ENCODE measurements at regions not wholly inside any gene's neighbourhood (a gene's known extent, or its start where the extent isn't known, plus 50 kb on each side); places are given as distances from the start of the nearest gene placed in this dataset.
"Not testable (repeated sequence)": the region's sequence is repeated elsewhere in the genome, so short reads cannot be mapped to it uniquely, and the experiment has no call there.

DNA sequence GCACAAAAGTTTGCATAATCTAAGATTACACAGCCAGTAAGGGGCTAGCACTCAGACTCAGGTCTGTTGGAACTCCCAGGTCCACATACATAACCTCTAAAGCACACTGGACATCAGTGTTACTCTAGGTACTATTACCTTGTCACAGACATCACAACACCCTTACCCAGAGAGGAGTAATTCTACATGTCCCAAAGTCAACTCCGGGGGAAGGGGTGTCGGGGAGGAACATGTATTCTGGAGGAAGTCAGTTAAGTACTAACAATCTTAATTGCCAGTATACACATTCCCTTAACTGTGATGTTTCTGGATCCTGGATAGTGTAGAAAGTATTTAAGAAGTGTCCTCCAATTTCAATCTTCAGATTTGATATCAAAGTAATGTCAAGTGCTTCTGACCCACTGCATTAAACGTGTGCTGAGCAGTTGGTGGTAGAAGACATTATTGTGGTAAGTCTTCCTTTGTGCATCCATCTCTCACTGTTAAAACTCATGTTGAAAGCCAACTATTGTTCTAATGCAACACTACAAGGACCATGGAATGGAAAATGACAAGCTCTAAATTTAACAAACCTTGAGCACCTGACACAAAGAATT lies 155.4 kb downstream of the CRPPA start:
- DNase-seq, result no peak

DNA sequence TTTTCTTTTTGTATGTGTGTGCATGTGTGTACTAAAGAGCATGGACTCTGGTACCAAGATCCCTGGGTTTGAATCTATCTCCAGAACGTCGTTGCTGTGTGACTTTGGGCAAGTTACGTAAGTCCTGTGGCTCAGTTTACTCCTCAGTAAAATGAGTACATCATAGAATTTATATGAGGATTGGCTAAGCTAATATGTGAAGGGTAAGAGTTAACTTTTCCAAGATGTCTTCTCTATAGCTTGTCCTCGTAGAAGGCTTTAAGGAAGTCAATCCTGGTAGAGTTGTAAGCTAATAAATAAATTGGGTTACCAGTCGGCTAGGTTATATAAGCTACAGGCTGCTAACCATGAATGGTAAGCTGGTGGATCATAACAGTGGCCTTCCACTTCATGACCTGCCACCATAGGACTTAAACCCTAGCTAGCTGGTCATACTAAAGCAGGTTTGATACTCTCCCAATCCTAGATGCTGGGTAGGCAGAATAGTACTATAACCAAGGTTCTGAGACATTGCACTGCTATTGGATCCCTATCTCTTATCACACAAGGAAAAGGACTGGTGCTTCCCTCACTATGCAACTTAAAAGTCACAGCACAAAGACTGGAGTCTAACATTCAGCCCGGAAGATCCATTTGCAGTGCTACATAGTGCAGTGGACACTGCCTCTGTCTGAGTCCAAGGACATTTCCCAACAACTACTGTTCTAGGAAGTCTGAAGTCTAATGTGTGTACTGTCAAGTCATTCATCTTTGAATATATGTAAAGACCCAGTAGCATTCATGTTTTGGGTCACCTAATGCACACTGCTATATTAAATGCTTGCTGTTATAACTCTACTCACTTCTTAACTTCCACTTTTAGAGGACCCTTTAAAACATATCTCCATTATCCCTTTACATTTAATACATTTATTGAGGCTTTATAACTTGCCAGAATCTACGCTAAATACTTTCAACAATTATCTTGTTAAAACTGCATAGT lies 156.2 kb downstream of the CRPPA start:
- DNase-seq, result no peak

DNA sequence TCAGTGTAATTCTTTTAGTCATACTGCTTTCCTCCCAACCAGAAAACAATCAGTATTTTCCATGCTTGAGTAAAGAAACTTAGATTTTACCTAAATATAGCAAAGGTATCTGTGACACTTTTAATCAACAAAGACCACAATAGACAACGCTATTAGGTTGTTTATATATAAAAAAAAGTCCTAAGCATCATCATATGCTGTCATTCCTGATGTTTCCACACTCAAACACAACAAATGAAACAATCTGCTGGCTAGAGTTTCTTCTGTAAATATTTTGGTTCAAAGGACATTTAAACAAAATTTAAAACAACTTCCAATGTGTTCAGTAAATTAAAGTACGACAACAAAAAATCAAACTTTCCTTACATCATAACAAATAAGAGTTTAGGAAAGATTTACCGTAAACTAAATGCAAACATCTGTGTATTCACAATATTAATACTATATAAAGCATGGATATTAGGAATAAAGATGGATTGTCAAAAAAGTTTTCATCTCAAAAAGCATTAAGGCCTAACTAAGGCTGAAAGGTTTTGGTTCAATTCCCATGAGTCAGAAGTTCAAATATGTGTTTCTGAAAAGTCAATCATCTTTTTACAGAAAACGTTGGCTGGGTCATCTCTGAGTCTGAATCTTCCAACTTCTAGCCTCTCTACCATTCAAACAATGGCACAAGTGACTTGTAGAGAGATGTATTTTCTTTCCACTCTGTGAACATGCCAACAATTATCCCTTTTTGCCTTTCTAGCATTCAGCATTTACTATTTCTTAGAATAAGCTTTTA lies 157.1 kb downstream of the CRPPA start:
- no peak for DNase-seq

DNA sequence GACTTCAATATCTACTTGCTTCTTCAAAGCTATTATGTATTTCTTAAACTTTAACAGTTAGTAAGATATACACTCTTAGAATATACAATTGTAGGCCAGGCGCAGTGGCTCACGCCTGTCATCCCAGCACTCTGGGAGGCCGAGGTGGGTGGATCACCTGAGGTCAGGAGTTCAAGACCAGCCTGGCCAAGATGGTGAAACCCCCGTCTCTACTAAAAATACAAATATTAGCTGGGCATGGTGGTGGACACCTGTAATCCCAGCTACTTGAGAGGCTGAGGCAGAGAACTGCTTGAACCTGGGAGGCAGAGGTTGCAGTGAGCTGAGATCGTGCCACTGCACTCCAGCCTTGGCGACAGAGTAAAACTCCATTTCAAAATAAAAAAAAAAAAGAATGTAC lies 158.0 kb downstream of the CRPPA start:
- not testable (repeated sequence) for DNase-seq

DNA sequence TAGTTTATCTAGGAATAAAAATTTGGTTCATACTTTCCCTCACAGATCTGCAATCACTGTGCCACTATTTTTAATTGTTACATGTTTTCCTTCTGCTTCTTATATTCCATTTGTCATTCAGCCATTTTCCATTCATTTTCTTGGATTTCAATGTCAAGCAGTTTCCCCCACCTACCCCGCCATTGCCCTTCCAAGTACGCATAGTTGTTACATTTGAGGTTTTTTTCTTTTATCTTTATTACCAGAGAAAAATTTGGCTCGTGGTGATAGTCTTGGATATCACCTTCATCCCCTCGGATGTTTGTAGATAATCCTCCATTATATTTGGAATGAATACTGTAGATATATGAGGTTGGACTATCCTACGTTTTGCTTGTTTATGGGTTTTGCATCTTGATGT lies 159.7 kb downstream of the CRPPA start:
- no peak for DNase-seq

DNA sequence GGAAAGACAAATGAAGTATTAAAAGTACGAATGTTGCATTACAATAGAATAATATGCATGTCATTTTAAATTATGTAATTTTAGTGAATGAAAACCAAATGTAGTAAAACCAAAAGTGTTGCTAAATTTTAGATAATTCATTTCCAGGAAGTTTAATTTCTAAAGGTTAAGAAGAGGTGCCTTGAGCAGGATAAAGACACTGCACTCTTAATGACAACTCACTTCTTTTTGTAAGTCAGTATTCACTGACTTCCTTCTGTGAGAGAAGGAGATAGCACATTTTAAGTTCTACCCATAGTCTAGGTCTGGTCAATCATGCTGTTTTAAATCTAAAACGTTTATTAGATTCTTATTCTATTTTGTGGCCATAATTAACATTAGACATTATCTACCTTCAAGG lies 160.2 kb downstream of the CRPPA start:
- DNase-seq, result no peak

DNA sequence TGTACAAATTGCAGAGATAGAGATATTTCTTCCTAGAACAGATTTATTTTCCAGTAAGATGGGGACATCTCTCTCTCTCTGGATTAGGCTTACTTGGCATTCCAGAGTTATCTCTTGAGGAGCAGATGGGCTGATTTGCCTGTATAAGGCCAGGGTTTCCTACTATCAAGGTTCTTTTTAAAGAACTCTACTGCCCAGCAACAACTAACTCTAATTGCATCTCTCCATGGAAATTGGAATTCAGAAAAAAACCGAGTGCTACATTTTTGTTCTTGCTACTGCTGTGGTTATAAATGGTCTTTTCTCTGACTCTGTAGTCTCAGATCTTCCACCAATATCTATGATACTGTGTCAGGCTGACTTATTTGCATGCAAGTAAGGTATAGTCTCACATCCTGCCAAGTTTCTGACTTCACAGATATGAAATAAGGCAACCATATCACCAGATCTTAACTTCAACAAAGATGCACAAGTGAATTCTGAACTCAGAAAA lies 161.1 kb downstream of the CRPPA start:
- no peak for DNase-seq

DNA sequence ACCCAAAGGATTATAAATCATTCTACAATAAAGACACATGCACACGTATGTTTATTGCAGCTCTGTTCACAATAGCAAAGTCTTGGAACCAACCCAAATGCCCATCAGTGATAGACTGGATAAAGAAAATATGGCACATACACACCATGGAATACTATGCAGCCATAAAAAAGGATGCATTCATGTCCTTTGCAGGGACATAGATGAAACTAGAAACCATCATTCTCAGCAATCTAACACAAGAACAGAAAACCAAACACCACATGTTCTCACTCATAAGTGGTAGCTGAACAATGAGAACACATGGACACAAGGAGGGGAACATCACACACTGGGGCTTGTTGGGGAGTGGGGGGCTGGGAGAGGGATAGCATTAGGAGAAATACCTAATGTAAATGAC lies 164.9 kb downstream of the CRPPA start:
- DNase-seq, result not testable (repeated sequence)

DNA sequence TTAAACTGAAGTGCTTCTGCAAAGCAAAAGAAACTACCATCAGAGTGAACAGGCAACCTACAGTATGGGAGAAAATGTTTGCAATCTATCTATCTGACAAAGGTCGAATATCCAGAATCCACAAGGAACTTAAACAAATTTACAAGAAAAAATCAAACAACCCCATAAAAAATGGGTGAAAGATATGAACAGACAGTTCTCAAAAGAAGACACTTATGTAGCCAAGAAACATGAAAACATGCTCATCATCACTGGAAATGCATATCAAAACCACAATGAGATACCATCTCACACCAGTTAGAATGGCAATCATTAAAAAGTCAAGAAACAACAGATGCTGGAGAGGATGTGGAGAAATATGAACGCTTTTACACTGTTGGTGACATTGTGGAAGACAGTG lies 165.4 kb downstream of the CRPPA start:
- DNase-seq, result not testable (repeated sequence)

DNA sequence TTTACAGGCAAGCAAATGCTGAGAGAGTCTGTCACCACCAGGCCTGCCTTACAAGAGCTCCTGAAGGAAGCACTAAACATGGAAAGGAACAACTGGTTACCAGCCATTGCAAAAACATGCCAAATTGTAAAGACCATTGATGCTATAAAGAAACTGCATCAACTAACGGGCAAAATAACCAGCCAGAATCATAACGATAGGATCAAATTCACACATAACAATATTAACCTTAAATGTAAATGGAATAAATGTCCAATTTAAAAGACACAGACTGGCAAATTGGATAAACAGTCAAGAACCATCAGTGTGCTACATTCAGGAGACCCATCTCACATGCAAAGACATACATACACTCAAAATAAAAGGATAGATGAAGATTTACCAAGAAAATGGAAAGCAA lies 170.7 kb downstream of the CRPPA start:
- not testable (repeated sequence) for DNase-seq

DNA sequence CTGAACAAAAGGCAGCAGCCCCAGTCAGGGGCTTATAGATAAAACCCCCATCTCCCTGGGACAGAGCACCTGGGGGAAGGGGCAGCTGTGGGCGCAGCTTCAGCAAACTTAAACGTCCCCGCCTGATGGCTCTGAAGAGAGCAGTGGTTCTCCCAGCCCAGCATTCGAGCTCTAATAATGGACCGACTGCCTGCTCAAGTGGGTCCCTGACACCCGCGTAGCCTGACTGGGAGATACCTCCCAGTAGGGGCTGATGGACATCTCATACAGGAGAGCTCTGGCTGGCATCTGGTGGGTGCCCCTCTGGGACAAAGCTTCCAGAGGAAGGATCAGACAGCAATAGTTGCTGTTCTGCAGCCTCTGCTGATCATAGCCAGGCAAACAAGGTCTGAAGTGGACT lies 172.1 kb downstream of the CRPPA start:
- DNase-seq, result not testable (repeated sequence)

DNA sequence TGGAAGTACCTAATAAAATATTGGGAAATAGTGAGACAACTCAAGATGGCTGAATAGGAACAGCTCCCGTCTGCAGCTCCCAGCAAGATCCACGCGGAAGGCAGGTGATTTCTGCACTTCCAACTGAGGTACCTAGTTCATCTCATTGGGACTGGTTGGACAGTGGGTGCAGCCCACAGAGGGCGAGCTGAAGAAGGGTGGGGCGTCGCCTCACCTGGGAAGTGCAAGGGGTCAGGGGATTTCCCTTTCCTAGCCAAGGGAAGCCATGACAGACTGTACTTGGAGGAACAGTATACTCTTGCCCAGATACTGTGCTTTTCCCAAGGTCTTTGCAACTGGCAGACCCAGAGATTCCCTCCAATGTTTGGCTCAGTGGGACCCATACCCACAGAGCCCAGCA lies 172.8 kb downstream of the CRPPA start:
- not testable (repeated sequence) for DNase-seq

DNA sequence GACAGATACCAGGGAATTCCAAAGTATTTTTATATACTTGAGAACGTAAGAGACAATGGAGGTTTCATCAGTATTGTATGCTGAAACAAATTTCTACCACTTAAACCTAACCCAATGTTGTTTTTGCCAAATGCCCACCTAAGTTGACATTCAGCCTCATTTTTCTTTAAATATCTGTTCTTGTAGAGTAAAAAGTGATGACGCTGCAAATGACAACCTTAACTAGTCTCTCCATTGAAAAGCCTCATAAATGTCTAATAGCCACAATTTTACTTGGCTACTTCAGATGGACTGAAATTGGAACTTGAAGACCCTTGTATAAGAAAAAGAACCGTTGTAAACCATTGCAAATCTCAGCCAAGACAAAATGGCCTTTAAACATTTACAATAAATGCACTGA lies 176.9 kb downstream of the CRPPA start:
- DNase-seq, result no peak

DNA sequence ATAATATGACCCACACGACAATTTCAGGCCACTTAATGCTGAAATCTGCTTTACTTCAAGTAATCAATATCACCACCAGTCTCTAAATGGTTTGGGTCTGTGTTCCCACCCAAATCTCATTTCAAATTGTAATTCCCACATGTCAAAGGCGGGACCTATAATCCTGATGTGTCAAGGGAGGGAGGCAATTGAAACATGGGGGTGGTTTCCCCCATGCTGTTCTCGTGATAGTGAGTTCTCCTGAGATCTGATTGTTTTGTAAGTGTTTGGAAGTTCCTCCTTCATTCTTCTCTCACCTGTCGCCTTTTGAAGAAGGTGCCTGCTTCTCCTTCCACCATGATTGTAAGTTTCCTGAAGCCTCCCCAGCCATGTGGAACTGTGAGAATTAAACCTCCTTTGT lies 178.4 kb downstream of the CRPPA start:
- DNase-seq, result no peak

DNA sequence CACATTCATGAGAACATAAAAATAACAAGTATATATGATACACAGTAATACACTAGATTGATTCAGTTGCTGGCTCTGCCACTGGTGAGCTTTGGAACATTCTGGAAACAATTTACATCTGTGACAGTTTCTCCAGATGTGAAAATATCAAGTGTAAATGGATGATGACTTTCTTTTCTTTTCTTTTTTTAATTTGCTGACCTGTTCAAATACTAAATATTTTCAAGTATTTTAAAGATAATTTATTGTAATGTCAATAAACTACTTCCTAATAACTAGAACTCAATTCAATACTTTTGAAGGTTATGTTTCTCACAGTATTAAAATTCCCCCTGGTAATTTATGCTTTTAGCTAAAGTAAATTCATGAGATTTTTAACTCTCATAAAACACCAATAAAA lies 180.3 kb downstream of the CRPPA start:
- DNase-seq, result no peak

DNA sequence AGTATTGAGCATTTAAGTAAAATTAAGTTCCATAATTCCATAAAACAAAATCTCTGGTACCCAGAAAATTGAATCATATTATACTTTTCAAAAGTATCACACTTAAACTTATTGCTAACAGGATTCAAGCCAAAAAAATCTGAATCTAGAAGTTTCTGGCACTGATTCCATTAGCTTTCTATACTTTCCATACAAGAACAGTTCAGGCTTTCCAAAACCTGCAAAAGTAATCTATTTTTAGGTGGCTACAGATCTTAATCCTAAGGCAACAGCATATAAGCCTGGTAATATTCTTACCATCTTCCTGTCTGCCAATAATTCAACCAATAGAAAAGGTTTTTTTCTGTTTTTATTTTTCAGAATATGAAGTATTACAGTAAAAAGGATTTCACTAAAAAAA lies 185.0 kb downstream of the CRPPA start:
- DNase-seq, result no peak

DNA sequence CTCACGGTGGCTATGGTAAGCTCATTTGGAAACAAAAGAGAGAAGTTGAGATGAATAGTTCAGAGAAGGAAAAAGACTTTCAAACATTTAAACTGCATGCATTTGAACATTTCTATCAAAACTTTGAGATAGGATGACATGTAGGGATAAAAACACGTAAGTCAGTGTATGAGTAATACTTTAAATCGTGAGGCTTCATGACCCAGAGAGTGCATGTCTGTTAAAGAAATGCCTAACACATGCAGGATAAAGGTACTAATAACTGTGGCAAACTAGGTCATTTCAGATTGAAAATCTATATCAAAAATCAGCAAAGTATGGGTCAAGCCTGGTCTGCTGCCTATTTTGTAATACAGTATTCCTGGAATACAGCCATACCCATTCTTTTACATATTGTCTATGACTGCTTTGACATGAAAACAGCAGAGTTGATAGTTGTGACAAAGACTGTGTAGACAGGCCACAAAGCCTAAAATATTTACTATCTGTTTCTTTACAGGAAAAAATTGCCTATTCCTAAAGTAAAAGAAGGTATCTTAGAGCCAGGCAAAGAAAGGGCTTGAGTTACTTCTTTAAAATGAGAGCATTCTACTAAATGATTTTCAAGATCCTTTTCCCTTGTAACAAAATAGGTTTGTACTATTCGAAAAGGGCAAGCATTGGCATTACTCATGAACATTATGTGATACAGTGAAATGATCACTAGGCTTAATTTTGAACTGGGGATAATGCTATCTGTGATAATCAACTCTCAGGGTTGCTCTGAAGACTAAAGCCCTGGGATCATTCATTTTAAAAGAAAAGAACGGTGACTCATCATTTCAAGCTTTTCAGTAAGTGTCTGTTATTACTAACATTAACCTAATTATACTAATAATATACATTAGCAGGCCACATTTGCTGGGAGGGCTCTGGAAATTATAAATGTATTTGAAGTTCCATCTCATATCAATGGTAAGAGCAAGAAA lies 185.9 kb downstream of the CRPPA start:
- no peak for DNase-seq

DNA sequence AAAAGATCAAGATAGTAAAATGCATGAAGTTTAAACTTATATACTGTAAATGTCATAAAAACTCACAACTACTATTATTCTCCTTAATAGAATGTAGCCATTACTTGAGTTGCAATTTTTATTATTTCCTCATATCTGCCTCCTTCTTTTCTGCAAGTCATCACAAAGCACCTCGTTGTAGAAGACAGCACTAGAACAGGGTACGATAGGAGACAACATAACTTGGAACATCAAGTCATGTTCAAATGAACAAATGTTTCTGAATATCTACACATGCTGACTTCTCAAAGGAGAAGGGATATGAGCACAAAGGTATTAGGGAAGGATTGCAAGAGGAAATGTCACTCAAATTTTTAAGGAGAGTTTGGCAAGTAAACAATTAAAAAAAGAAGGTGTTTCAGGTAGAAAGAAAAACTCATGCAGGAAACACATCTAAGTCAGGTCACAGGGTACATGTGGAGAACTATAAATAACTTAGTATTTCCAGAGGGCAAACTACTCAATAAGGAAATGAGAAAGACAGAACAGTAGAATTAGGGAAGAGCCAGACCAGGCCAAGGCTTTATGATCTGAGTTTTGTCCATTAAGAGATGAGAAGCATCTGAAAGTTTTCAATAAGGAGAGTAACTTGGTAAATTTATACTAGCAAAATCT lies 186.7 kb downstream of the CRPPA start:
- no peak for DNase-seq

DNA sequence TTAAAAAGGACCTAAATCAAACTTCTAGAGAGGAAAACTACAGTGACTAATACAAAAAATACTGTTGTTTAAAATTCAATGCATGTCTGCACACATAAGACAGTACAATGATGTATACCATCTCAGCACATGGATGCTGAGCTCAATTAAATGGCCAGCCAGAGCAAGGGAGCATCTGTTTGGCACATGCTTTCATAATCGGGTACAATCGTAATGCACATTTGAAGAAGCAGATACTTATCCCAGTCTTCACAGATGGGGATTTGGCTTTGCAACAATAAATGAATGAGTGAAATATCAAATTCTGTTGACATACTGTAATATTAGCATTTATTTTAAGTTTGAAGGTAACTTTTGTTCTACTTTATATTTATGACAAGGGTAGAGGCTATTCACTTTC lies 187.8 kb downstream of the CRPPA start:
- no peak for DNase-seq

DNA sequence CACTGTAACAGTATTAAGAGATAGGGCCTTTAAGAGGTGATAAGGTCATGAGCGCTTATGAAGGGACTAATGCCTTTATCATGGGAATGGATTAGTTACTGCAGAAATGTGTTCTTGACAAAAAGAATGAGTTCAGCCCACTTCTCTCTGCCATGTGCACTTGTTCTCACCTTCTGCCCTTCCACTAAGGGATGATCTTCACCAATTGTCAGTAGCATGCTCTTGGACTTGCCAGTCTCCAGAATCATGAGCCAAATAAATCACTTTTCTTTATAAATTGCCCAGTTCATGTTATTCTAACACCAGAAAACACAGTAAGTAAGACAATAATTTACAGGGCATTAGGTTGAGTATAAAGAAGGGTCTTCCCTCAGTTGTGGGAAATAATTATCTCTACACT lies 189.1 kb downstream of the CRPPA start:
- DNase-seq, result no peak

DNA sequence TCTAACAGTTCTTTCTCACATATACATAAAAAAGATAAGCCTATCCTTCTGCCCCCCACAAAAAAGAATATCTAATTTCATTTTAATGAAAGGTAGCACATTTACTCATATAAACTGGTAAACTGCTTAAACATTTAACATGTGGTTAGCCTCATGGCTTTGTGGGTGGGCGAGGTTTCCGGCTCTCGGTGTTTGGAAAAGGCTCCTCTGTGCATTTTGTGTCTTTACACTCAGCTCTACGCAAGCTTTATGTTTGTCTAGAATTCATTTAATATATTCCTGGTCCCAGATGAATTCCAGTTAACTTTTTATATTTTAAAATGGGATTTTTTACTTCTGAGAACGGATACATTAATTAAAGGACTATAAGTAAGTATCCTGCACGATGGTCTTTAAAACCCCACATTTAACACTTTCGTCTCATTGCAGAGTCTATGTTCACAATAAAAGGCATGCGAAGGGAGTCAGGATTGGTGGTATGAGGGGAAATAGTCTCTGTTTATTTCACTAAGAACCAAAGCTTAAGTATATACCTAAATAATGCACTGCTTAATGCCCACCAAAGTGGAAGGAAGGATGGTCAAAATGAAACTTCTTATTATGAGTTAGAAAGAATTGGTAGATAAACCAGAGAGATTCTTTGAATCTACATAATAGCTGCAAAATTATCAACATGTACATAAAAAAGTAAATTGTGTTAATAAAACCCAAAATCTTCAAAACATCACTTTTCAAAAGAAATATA lies 197.2 kb downstream of the CRPPA start:
- no peak for DNase-seq
